ENCODE measurements at regions not wholly inside any gene's neighbourhood (a gene's known extent, or its start where the extent isn't known, plus 50 kb on each side); places are given as distances from the start of the nearest gene placed in this dataset.
"Not testable (repeated sequence)": the region's sequence is repeated elsewhere in the genome, so short reads cannot be mapped to it uniquely, and the experiment has no call there.

- DNase-seq = no peak
Observed at GRCh38 chr15:94847325-94847724, 616.0 kb downstream of the MCTP2 start.

GRCh38 chr15:94848054-94848453 lies 616.7 kb downstream of the MCTP2 start:
- no peak for DNase-seq

- DNase-seq = no peak
Observed at GRCh38 chr15:94855018-94855408, 623.7 kb downstream of the MCTP2 start.

- no peak for DNase-seq
Observed at GRCh38 chr15:94855409-94856266, 624.3 kb downstream of the MCTP2 start.

- no peak for DNase-seq
Observed at GRCh38 chr15:94856267-94856854, 625.0 kb downstream of the MCTP2 start.

GRCh38 chr15:94857466-94857865 lies 626.1 kb downstream of the MCTP2 start:
- no peak for DNase-seq

- DNase-seq = no peak
Observed at GRCh38 chr15:94858011-94858410, 626.6 kb downstream of the MCTP2 start.

GRCh38 chr15:94858449-94858848 lies 627.1 kb downstream of the MCTP2 start:
- no peak for DNase-seq

- no peak for DNase-seq
Observed at GRCh38 chr15:94858920-94859319, 627.6 kb downstream of the MCTP2 start.

- no peak for DNase-seq
Observed at GRCh38 chr15:94864600-94864999, 633.2 kb downstream of the MCTP2 start.

- not testable (repeated sequence) for DNase-seq
Observed at GRCh38 chr15:94868265-94868664, 636.9 kb downstream of the MCTP2 start.

GRCh38 chr15:94875550-94875949 lies 644.2 kb downstream of the MCTP2 start:
- no peak for DNase-seq

GRCh38 chr15:94877833-94878232 lies 646.5 kb downstream of the MCTP2 start:
- no peak for DNase-seq

GRCh38 chr15:94882071-94882712 lies 650.8 kb downstream of the MCTP2 start:
- DNase-seq = no peak

GRCh38 chr15:94887391-94887790 lies 656.0 kb downstream of the MCTP2 start:
- no peak for DNase-seq

- DNase-seq = no peak
Observed at GRCh38 chr15:94889153-94889552, 657.8 kb downstream of the MCTP2 start.

- no peak for DNase-seq
Observed at GRCh38 chr15:94893091-94893490, 661.7 kb downstream of the MCTP2 start.

- no peak for DNase-seq
Observed at GRCh38 chr15:94894056-94894455, 662.7 kb downstream of the MCTP2 start.

- no peak for DNase-seq
Observed at GRCh38 chr15:94909510-94909909, 678.1 kb downstream of the MCTP2 start.

GRCh38 chr15:94910166-94910565 lies 678.8 kb downstream of the MCTP2 start:
- no peak for DNase-seq

- no peak for DNase-seq
Observed at GRCh38 chr15:94912760-94913159, 681.4 kb downstream of the MCTP2 start.

- no peak for DNase-seq
Observed at GRCh38 chr15:94917068-94917467, 685.7 kb downstream of the MCTP2 start.

- DNase-seq = no peak
Observed at GRCh38 chr15:94921936-94922335, 690.6 kb downstream of the MCTP2 start.

- DNase-seq = no peak
Observed at GRCh38 chr15:94924057-94924456, 692.7 kb downstream of the MCTP2 start.
